ENCODE measurements at regions not wholly inside any gene's neighbourhood (a gene's known extent, or its start where the extent isn't known, plus 50 kb on each side); places are given as distances from the start of the nearest gene placed in this dataset.

DNA sequence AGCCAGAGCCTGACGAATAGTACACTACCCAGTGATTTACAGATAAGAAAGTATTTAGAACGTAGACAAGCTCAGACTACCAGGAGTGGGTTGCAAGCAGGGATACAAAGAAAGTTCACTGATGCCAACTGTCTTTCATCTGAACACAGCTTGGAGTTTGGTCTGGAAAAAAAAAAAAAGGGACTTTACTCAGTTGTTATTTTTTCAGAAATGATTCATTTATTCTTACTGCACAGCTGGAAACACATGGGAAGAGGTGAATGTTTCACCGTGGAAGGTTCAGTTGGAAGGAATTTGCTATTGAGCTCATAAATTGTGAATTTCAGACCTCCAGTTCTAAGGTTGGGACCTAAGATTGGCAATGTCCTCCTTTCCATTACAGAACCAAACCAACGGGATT is 259.7 kb downstream of the ETAA1 start:
- TF ChIP-seq, protein P1, sequence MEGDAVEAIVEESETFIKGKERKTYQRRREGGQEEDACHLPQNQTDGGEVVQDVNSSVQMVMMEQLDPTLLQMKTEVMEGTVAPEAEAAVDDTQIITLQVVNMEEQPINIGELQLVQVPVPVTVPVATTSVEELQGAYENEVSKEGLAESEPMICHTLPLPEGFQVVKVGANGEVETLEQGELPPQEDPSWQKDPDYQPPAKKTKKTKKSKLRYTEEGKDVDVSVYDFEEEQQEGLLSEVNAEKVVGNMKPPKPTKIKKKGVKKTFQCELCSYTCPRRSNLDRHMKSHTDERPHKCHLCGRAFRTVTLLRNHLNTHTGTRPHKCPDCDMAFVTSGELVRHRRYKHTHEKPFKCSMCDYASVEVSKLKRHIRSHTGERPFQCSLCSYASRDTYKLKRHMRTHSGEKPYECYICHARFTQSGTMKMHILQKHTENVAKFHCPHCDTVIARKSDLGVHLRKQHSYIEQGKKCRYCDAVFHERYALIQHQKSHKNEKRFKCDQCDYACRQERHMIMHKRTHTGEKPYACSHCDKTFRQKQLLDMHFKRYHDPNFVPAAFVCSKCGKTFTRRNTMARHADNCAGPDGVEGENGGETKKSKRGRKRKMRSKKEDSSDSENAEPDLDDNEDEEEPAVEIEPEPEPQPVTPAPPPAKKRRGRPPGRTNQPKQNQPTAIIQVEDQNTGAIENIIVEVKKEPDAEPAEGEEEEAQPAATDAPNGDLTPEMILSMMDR (IDR thresholded peaks at IDR 0.05) = no peak
- no peak for TF ChIP-seq ZFX (IDR thresholded peaks at IDR 0.05; ENCODE audit: borderline replicate concordance)
- H3K27ac ChIP-seq = no peak overlapping the region

DNA sequence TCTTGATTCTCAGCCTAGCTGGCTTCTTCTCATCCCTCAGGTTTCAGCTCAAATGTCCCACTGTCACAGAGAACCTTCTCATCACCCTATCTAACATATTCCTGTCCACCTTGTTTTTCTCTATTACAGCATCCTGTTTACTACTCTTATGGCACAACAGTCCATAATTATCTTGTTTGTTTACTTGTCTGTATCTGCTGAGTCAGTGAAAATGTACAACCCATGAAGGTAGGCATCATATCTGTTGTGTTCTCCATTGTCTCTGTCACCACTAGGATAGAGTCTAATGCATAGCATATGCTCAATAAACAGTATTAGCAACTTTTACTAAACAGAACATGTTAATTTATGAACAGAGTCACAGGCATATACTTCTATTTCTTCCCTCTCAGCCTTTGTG is 261.7 kb downstream of the ETAA1 start:
- no peak for TF ChIP-seq ZFX (IDR thresholded peaks at IDR 0.05; ENCODE audit: borderline replicate concordance)
- TF ChIP-seq, protein P1 (IDR thresholded peaks at IDR 0.05) = no peak
- H3K27ac ChIP-seq = no peak overlapping the region

DNA sequence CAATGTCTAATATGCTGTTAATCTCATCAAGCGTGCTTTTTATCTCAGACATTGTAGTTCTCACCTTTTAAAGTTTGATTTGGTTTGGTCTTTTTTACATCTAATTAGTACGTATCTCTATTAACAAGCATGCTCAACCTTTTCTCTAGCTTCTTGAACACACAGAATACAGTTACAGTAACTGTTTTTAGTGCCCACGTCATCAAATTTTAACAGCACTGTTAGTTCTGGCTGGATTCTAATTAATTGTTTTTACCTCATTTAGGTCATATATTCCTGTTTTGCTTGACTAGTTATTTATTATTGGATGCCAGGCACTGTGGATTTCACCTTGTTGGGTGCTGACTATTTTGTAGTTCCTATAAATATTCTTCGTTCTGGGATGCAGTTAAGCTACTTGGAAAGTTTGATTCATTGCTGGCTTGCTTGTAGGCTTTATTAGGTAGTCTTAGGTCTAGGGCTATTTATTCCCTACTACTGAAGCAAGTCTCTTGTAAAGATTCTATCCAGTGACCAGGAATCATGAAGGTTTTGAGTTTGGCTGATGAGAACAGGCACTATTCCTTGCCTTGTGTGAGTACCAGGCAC is 263.0 kb downstream of the ETAA1 start:
- H3K27ac ChIP-seq = no peak overlapping the region
- TF ChIP-seq, protein P1 (IDR thresholded peaks at IDR 0.05) = no peak

DNA sequence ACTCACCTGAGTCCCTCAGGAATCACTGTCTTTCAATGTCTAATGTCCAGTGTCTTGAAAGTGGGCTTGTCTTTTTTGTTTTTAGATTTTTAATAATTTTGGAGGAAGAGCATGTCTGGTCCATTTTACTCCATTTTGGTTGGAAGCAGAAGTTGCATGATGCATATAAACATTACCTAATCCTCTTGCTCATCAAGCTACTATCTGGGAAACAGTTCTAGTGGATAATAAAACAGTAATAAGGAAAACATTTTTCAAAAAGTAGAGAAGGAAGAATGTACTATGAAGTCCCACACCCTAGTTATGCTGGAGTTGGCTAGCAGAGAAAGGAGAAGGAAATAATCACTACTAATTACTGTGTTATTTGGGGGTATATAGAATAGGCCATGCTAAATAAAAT is 263.7 kb downstream of the ETAA1 start:
- no peak overlapping the region for H3K27ac ChIP-seq
- no peak for TF ChIP-seq ZFX (IDR thresholded peaks at IDR 0.05; ENCODE audit: borderline replicate concordance)
- TF ChIP-seq, protein P1 (IDR thresholded peaks at IDR 0.05) = no peak

DNA sequence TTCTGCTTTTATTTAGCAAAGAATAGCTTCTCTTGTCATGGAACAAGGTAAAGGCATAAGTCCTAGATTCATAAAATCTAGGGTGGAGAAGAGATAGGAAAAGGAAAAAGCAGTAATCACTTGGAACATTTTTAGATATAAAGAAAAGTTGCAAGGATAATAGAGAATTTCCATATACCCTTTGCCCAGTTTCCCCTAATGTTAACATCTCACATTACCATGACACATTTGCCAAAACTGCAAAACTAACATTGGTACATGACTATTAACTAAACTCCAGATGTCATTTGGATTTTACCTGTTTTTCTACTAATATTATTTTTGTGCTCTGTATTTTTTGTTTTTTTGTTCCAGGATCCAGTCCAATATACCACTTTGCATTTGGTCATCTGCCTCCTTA is 265.1 kb downstream of the ETAA1 start:
- no peak overlapping the region for H3K27ac ChIP-seq
- TF ChIP-seq, protein P1 (IDR thresholded peaks at IDR 0.05) = no peak
- no peak for TF ChIP-seq ZFX (IDR thresholded peaks at IDR 0.05; ENCODE audit: borderline replicate concordance)

DNA sequence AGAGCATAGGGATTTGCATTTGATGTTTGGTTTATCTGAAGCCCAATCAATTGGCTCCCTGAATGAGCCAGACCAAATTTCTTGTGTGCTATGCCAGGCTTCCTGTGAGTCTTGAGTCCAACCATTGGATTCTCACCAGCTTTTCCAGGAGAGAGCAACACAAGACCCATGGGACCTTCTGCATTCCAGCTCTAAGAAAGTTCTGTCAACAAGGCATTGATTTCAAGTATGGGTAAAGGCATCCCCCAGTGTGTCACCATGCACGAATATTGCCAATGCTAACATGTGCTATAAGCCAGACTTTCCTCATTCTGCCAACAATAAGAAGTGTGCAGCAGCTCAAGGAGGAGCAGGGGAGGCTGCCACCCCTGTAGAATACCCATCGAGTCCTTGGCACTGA is 266.6 kb downstream of the ETAA1 start:
- TF ChIP-seq, protein P1 (IDR thresholded peaks at IDR 0.05) = no peak
- no peak for TF ChIP-seq ZFX (IDR thresholded peaks at IDR 0.05; ENCODE audit: borderline replicate concordance)
- H3K27ac ChIP-seq = no peak overlapping the region

DNA sequence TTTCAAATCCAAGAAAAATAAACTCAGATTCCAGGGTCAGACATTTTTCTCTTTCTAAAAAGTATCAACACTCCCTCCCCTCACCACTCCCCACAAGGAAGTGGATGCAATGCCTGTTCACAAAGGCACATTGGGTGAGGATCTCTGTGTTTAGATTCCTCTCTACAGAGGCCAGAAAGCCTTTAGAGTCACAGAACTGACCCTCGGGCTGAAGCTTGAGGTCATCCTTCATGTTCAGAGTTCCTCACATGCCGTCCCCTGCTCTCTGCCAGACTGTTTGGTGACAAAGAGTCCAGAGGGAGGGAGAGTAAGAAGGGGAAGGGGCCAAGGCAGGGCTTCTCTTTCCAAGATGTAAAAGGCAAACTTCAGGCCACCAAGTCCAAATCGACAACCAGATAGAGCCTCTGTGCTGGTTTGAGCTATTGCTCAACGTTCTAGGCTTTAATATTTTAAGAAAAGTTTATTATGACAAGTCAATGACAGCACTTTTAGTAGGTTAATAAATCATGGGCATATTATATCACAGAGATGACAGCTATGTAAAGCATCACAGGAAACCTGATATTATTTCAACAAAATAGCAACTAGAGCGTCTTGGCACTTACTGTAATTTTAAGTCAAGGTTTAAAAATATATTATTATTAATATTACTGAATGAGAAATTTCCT is 269.4 kb downstream of the ETAA1 start:
- no peak overlapping the region for H3K27ac ChIP-seq

More for the DNA sequence above, 269.4 kb downstream of the ETAA1 start:
- TF ChIP-seq ZFX (IDR thresholded peaks at IDR 0.05; ENCODE audit: borderline replicate concordance) = no peak
- TF ChIP-seq, protein P1 (IDR thresholded peaks at IDR 0.05) = no peak

All from 22Rv1 (cell line).